ENCODE measurements at regions not wholly inside any gene's neighbourhood (a gene's known extent, or its start where the extent isn't known, plus 50 kb on each side); places are given as distances from the start of the nearest gene placed in this dataset.

DNA sequence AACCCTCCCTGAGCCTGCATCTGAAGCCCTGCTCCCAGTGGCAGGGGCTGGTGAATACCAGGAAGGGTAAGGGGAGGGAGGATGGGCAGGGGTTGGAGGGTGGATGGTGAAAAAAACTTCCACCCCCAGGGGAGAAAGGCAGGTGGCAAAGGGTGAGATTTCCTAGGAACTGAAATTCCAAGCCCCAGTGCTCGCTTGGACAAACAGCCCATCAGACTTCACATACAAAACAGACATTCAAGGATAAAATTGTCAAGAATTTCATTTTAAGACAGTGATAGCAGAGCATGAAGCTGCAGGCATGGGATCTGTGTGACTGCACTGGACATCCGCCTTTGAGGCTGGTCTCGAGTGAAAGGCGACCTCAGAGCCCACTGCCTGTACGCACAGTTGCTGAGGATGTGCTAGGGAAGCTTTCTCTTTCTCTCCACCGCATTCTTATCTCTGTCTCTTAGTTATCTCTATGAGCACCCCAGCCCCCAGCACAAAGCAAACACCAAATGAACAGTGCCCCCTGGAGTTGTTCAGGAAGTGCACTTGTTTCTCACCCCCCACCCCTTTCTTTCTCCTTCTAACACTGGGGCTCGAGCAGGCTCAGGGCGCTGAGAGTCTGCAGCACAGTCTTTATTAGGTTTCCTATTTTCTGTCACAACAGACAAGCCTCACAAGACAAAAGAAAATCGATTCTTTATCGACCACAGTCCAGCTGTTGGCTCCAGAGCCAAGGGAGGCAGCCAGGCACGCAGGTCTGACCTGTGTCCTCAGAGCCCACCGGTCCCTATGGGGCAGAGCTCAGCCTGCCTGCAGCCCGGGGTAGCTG lies 237.3 kb upstream of the NCAM1 start:
- no peak overlapping the region for H3K4me3 ChIP-seq (ENCODE audit: low read depth, low read length)
- no peak for DNase-seq (ENCODE audit: low read depth, low spot score)
- ChIA-PET CTCF (no interaction called here), POLR2A (no interaction called here)
- TF ChIP-seq CTCF (IDR thresholded peaks at IDR 0.05; ENCODE audit: insufficient read depth, low read length, missing control alignments) = no peak

DNA sequence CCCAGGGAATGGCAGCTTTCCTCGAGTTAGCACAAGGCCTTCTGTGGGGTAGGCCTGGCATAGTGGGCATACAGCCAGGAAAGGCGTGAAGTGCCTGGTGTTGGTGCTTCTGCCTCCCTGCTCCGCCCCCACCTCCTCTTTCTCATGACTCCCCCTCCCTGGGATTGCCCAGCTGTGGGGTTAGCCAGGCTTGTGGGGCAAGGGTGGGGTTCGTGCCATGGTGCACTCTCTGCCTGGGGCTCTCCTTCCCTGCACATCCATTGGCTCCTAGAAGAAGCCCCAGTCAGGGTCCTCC lies 236.8 kb upstream of the NCAM1 start:
- DNase-seq (ENCODE audit: low read depth, low spot score) = no peak
- H3K4me3 ChIP-seq (ENCODE audit: low read depth, low read length) = no peak overlapping the region
- ChIA-PET CTCF (no interaction called here), POLR2A (no interaction called here)
- TF ChIP-seq CTCF (IDR thresholded peaks at IDR 0.05; ENCODE audit: insufficient read depth, low read length, missing control alignments) = no peak

- TF ChIP-seq CTCF (IDR thresholded peaks at IDR 0.05; ENCODE audit: insufficient read depth, low read length, missing control alignments) = no peak
- H3K4me3 ChIP-seq (ENCODE audit: low read depth, low read length) = no peak overlapping the region
- POLR2A ChIA-PET = interaction anchor here (0.5 kb wide), 1 partner anchor 33 kb away, joined by 3 read pairs; no protein-coding TSS in a partner anchor
- CTCF ChIA-PET = interaction anchor here (1.2 kb wide), 1 partner anchor 13 kb away, joined by 3 read pairs; no protein-coding TSS in a partner anchor
- no peak for DNase-seq (ENCODE audit: low read depth, low spot score)
Measured at GRCh38 chr11:112725636-112726035, 235.6 kb upstream of the NCAM1 start.

- no peak overlapping the region for H3K4me3 ChIP-seq (ENCODE audit: low read depth, low read length)
- no peak for TF ChIP-seq CTCF (IDR thresholded peaks at IDR 0.05; ENCODE audit: insufficient read depth, low read length, missing control alignments)
- ChIA-PET POLR2A (no interaction called here), CTCF (no interaction called here)
- no peak for DNase-seq (ENCODE audit: low read depth, low spot score)
Measured at GRCh38 chr11:112727341-112727841, 233.8 kb upstream of the NCAM1 start.

- no peak overlapping the region for H3K4me3 ChIP-seq (ENCODE audit: low read depth, low read length)
- CTCF ChIA-PET = no interaction called here
- DNase-seq (ENCODE audit: low read depth, low spot score) = no peak
- POLR2A ChIA-PET = no interaction called here
- TF ChIP-seq CTCF (IDR thresholded peaks at IDR 0.05; ENCODE audit: insufficient read depth, low read length, missing control alignments) = no peak
Measured at GRCh38 chr11:112728288-112728687, 232.9 kb upstream of the NCAM1 start.

DNA sequence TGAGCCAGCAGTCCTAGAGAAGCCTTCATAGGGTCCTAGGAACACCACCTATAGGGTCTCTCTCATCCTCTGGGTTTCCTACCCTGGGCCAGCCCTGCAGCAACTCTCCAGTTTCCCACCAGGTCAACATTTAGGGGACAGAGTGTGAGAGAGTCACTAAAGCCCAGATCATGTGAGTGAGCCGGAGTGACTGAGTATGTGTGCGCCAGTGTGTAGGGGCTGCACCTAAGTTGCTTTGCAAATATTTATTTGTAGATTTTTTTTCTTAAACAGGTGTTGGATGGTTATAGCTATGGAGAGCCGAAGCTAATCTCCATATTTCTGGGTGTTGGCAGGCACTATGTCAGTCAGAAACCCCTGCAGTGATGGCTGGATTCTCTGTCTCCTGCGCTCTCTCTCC lies 232.5 kb upstream of the NCAM1 start:
- POLR2A ChIA-PET = no interaction called here
- DNase-seq (ENCODE audit: low read depth, low spot score) = no peak
- no peak for TF ChIP-seq CTCF (IDR thresholded peaks at IDR 0.05; ENCODE audit: insufficient read depth, low read length, missing control alignments)
- CTCF ChIA-PET = no interaction called here
- H3K4me3 ChIP-seq (ENCODE audit: low read depth, low read length) = no peak overlapping the region
